Tibial artery (tissue), 4 donors: ENCODE measurements at regions not wholly inside any gene's neighbourhood (a gene's known extent, or its start where the extent isn't known, plus 50 kb on each side); places are given as distances from the start of the nearest gene placed in this dataset.

Source experiments
- DNase-seq, 2 donors: peaks; one replicate each; pipeline ENCODE4 v3.0.0-alpha.2; 2019
- H3K27ac ChIP-seq, 2 donors: fragments of 200-600 bp; sonication (generic) in 1 of 2; 1 replicate in 1 of 2; 2 replicates in 1 of 2; pipeline ENCODE4 v1.5.1; 2018 to 2019; ENCODE audit warnings: mild to moderate bottlenecking in 1 of 2
- H3K27me3 ChIP-seq, 2 donors: fragments of 200-600 bp; sonication (generic) in 1 of 2; one replicate each; pipeline versions ENCODE4 v1.5.1 to v1.6.0; 2016 to 2019
- H3K36me3 ChIP-seq, 3 donors: fragments of 200-600 bp; sonication (generic) in 2 of 3; one replicate each; pipeline ENCODE4 v1.5.1; 2016 to 2019; ENCODE audit warnings: mild to moderate bottlenecking in 2 of 3
- H3K4me1 ChIP-seq, 4 donors: fragments of 200-600 bp; sonication (generic) in 2 of 4; 1 replicate in 3 of 4; 2 replicates in 1 of 4; pipeline ENCODE4 v1.5.1; 2016 to 2019
- H3K4me3 ChIP-seq, 2 donors: fragments of 200-600 bp; sonication (generic) in 1 of 2; 1 replicate in 1 of 2; 2 replicates in 1 of 2; pipeline ENCODE4 v1.5.1; 2018 to 2019; ENCODE audit warnings: mild to moderate bottlenecking in 2 of 2
- H3K9me3 ChIP-seq, 3 donors: fragments of 200-600 bp; sonication (generic) in 1 of 3; one replicate each; pipeline ENCODE4 v1.5.1; 2016 to 2019
- intact Hi-C: fragments of 100-400 bp; cut with DNase I; formaldehyde crosslinking; loops from one replicate; pipeline ENCODE4 v1.15.0; 2023; ENCODE audit warnings: low total_unique reads
- TF ChIP-seq, protein P1 (sequence below), 2 experiments: fragments of 200-600 bp in 1 of 2; fragments of 450-650 bp in 1 of 2; IDR thresholded peaks; one replicate each; pipeline ENCODE4 v1.5.1; 2017 to 2019; ENCODE audit warnings: antibody characterized with exemption in 2 of 2, mild to moderate bottlenecking in 1 of 2, moderate library complexity in 1 of 2

DNA sequence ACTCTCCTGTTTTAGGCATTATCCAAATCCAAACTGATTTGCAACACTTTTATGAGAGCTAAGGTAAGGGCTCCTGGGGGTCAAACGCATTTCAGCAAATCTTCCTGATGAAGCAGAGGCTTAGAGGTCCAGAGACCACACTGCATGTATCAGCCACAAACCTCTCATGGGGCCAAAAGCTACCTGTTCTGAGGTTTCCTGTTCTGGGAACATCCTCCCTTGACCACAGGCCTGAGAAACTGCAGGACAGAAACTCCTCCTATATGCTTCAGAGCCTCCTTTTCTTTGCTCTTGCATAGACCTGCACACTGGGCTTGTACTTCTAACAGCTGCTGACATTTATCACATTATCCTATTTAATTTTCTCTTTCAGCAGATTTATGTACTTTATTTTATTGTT lies 92.6 kb downstream of the OR2K2 start:
- TF ChIP-seq, protein P1, sequence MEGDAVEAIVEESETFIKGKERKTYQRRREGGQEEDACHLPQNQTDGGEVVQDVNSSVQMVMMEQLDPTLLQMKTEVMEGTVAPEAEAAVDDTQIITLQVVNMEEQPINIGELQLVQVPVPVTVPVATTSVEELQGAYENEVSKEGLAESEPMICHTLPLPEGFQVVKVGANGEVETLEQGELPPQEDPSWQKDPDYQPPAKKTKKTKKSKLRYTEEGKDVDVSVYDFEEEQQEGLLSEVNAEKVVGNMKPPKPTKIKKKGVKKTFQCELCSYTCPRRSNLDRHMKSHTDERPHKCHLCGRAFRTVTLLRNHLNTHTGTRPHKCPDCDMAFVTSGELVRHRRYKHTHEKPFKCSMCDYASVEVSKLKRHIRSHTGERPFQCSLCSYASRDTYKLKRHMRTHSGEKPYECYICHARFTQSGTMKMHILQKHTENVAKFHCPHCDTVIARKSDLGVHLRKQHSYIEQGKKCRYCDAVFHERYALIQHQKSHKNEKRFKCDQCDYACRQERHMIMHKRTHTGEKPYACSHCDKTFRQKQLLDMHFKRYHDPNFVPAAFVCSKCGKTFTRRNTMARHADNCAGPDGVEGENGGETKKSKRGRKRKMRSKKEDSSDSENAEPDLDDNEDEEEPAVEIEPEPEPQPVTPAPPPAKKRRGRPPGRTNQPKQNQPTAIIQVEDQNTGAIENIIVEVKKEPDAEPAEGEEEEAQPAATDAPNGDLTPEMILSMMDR (IDR thresholded peaks at IDR 0.05) = no peak

DNA sequence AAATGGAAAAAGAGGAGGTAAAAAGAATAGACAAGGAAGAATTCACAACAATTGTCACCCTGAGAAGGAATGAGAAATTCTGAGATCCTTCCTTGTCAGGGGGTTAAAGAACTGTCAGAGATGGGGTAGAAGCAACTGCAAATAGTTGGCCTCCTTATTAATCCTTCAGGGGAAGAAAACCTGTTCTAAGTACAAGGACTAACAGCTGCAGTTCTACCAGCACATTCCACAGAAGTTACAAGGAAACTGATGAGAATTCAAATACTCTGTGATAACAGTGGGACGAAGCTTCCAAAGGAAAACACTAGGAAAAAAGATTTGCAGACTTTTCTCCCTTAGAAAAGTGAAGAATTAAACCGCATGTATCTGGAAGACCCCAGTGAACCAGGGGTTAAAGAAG lies 93.7 kb downstream of the OR2K2 start:
- DNase-seq = no peak
- Histone ChIP-seq H3K4me3 (no peak overlapping the region), H3K4me1 (no peaks in the 10 kb centered on the region), H3K27me3 (no peaks in the 10 kb centered on the region), H3K27ac (no peak overlapping the region), H3K36me3 (no peaks in the 10 kb centered on the region), H3K9me3 (no peaks in the 10 kb centered on the region)
- TF ChIP-seq, protein P1 (IDR thresholded peaks at IDR 0.05) = no peak
- intact Hi-C loops = no loop called here

More for the DNA sequence above, 92.6 kb downstream of the OR2K2 start:
- no peak overlapping the region for H3K4me3 ChIP-seq
- no peak overlapping the region for H3K27ac ChIP-seq
- intact Hi-C loops = no loop called here
- no peaks in the 10 kb centered on the region for H3K4me1 ChIP-seq
- H3K9me3 ChIP-seq = no peaks in the 10 kb centered on the region
- no peak for DNase-seq
- H3K36me3 ChIP-seq = no peaks in the 10 kb centered on the region
- no peaks in the 10 kb centered on the region for H3K27me3 ChIP-seq

DNA sequence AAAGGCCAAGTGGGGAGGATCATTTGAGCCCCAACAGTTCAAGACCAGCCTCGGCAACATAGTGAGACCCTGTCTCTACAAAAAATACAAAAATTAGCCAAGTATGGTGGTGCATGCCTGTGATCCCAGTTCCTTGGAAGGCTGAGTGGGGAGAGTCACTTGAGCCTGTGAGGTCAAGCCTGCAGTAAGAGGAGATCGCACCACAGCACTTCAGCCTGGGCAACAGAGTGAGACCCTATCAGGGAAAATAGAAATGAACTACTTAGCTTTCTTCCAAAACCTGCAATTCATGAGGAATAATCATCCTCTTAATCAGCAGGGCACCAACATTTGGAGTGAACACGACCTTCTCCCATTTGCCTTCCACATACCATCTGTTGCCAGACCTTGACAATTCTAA lies 96.1 kb downstream of the OR2K2 start:
- no peak for DNase-seq
- TF ChIP-seq, protein P1 (IDR thresholded peaks at IDR 0.05) = no peak
- no peak overlapping the region for H3K4me3 ChIP-seq

DNA sequence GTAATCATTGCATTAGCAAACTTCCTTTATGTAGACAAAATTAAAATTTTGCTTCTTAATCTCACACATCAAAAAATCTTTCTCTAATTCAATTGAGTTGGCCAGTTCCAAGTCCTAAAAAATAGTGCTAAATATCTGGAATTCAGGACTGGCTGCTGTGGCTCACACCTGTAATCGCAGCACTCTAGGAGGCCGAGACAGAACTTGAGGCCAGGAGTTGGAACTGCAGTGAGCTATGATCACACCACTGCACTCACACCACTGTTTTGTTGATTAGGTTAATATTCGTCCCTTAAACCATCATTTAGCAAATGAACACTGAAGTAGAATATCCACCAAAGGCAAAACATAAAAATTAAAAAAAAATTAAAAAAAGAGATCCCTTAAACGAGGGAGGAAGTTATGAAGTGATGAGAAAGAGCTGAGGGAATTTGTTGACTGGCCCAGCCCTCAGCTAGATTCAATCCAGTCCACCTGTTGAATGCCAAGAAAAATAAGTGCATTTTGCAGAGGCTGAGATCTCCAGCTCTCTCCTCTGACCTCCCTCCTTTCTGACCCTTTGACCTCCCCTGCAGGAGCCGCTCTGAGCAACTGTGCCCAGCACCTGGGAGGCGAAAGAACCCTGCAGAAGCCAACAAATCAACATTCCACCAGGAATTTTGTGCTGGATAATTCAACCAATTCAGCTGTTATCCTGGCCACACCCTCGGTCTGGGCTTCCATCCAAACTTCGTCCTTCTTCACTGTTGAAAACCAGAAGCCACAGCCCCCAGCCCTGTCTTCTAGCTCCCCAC lies 96.8 kb downstream of the OR2K2 start:
- Histone ChIP-seq H3K4me3 (no peak overlapping the region), H3K27ac (no peak overlapping the region)
- TF ChIP-seq, protein P1 (IDR thresholded peaks at IDR 0.05) = no peak

More for the DNA sequence above, 96.1 kb downstream of the OR2K2 start:
- intact Hi-C loops = no loop called here
- Histone ChIP-seq H3K36me3 (no peaks in the 10 kb centered on the region), H3K27me3 (no peaks in the 10 kb centered on the region), H3K9me3 (no peaks in the 10 kb centered on the region), H3K27ac (no peak overlapping the region), H3K4me1 (no peaks in the 10 kb centered on the region)

GRCh38 chr9:111231801-111232580 lies 98.0 kb downstream of the OR2K2 start:
- H3K9me3 ChIP-seq = peaks cover 0 to 3% (median 0%) of the 10 kb centered on the region in 3 donors
- intact Hi-C loops = no loop called here

More for the DNA sequence above, 96.8 kb downstream of the OR2K2 start:
- Histone ChIP-seq H3K36me3 (no peaks in the 10 kb centered on the region), H3K4me1 (no peaks in the 10 kb centered on the region), H3K27me3 (no peaks in the 10 kb centered on the region), H3K9me3 (no peaks in the 10 kb centered on the region)
- no peak for DNase-seq
- intact Hi-C loops = no loop called here

More at GRCh38 chr9:111231801-111232580, 98.0 kb downstream of the OR2K2 start:
- Histone ChIP-seq H3K4me1 (no peaks in the 10 kb centered on the region), H3K36me3 (no peaks in the 10 kb centered on the region), H3K27ac (no peak overlapping the region), H3K4me3 (no peak overlapping the region), H3K27me3 (no peaks in the 10 kb centered on the region)
- no peak for DNase-seq
- TF ChIP-seq, protein P1 (IDR thresholded peaks at IDR 0.05) = no peak
